VCaP (cell line): ENCODE measurements at regions not wholly inside any gene's neighbourhood (a gene's known extent, or its start where the extent isn't known, plus 50 kb on each side); places are given as distances from the start of the nearest gene placed in this dataset.

Source experiments
- H3K27ac ChIP-seq: fragments of 450-650 bp; 2 replicates; pipeline ENCODE4 v1.5.1; 2017
- CTCF ChIP-seq: fragments of 450-650 bp; conservative IDR thresholded peaks from 2 replicates; pipeline ENCODE4 v1.5.1; 2017; ENCODE audit warnings: mild to moderate bottlenecking, moderate library complexity

GRCh38 chr15:93139436-93139835 is 50.4 kb upstream of the RGMA start:
- no peak for TF ChIP-seq CTCF
- no peak overlapping the region for H3K27ac ChIP-seq

DNA sequence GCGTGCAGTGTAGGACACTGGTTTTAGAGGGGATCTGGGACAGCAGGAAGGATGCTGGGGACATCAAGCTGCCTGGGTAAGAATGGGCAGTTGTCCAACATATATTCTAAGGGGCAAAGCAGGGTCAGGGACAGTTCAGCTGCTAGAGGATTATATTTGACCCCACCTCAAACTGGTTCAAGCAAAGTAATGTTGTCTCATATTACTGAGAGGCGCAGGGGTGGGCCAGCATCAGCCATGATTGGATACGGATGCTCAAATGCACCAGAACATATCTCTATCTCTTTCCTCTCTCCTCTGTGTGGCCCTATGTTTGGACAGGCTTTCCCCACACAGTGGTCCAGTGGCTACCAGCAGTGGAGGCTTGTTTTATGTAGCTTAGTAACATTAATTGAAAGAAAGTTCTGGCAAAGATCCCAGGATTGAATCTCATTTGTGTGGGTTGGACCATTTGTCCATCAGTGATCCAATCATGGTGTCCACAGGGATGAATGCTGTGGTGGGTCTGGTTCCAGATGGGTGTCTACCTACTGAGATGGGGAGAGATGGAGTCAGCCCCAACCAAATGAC is 49.8 kb upstream of the RGMA start:
- no peak for TF ChIP-seq CTCF

More for the DNA sequence above, 49.8 kb upstream of the RGMA start:
- H3K27ac ChIP-seq, result no peak overlapping the region
